ENCODE measurements at regions not wholly inside any gene's neighbourhood (a gene's known extent, or its start where the extent isn't known, plus 50 kb on each side); places are given as distances from the start of the nearest gene placed in this dataset.

- DNase-seq: no peak
These were observed 294.0 kb upstream of the TBC1D5 start for GRCh38 chr3:18036450-18036815.

DNA sequence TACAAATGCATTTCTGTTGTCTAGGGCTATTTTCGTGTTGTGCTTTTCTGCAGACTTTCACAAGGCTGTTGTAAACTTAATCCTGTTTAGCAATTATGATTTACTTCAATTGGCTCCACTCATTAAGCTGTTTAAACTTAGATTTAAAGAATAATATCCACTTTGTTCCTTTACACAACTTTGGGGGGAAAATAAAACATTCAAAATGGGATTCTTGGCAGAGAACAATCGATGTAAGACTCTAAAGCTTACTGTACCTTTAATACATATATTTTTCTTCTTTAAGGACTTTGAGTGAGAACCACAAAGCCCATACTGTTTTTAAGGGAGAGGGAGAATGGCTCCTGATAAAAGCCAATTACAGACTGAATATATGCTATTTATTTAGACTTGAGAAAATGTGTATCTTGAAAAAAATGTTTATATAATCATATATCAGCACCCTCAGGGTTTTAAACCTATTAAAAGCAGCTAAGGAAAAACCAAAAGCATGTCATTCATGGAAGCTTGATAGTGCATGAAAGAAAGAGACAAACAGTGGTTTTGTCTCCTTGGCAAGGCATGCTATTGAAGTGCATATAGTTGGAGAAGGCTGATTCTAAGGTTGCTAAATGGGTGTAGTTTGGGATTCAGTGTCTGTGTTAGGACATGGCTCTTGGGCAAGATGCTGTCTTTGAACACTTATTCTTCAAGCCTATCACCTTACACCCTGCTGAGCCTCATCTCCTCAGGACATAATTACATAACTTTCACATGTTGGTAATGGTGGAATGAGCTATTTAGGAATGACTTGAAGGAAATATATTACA lies 293.4 kb upstream of the TBC1D5 start:
- no peak for DNase-seq

DNA sequence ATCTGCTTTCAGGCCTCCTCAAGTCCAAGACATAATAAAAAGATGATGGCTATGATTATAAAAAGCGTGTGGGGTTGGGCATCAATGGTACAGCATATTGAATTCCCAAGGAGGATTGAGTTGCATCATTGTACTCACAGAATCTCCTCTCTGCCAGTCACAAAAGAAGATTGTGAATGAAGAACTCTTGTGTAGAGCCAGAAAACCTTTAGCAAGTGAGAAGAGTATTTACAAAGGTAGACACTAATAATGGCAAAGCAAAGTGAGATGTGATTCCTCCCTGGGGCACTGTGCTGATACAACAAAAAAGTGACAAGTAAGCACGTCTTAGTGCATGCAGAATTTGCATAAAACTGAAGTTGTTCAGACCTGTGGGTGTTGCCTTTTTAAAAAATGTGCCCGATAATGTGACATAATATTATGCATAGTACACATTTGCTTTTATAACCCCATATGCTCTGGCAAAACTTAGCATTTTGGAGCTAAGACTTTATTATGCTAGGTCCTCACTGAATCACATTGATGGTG lies 291.2 kb upstream of the TBC1D5 start:
- DNase-seq: no peak

DNA sequence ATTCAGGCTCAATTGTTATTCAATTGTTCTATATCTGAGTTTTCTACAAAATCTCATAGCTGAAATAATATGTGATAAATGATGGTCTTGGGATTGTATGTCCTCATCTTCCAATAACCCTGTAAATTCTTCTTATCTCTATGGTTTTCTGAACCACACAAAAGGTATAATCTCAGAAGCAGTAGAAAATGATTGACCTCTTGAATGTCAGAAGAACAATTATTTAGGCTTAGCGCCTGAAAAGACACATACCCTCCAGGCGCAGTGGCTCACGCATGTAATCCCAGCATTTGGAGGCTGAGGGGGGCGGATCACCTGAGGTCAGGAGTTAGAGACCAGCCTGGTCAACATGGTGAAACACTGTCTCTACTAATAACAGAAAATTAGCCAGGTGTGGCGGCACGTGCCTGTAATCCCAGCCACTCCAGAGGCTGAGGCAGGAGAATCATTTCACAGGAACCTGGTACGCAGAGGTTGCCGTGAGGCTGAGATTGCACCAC lies 288.0 kb upstream of the TBC1D5 start:
- DNase-seq: no peak

GRCh38 chr3:18027161-18027939 lies 284.9 kb upstream of the TBC1D5 start:
- DNase-seq: no peak

GRCh38 chr3:18024715-18025114 lies 282.3 kb upstream of the TBC1D5 start:
- no peak for DNase-seq

DNA sequence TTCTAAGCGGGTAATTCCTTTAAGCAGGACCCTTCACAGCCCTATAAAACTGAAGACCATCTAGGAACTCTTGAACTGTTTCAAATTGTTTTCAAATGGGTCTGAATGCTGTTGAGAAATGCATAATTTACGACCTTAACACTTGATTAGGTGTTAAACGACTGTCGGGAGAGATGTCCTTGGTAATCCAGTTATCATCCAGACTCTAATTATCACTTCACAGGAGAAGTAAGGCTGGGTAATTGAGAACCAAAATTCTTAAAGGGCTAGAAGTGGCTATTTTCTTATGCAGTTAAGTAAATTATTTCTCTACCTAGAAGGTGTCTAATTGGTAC lies 276.7 kb upstream of the TBC1D5 start:
- no peak for DNase-seq

- DNase-seq: no peak
These were observed 276.2 kb upstream of the TBC1D5 start for GRCh38 chr3:18018491-18019160.

DNA sequence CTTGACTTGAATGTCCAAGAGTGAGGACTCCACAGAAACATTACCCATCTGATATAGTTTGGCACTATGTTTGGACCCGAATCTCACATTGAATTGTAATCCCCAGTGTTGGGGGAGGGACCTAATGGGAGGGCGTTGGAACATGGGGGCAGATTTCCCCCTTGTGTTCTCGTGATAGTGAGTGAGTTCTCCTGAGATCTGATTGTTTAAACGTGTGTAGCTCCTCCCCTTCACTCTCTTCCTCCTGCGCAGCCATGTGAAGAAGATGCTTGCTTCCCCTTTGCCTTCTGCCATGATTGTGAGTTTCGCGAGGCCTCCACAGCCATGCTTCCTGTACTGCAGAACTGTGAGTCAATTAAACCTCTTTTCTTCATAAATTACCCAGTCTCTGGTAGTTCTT lies 273.9 kb upstream of the TBC1D5 start:
- DNase-seq: no peak

DNA sequence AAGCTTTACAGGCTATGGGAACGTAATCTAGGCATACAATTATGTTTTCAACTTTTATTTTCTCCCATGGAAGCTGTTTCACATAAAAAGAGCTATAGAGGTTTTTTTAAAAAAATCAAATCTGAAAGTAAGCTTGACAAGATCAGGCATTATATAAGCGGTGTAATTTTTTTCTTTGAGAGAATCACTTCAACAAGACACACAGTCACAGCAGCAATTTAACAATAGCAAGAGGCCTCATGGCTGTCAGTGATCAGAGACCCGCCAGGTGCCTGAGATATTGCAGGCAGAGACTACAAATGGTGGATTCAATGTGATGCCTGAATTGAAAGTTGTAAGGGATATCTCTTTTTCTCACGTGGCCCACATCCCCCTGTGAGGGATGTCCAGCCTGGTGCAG lies 270.5 kb upstream of the TBC1D5 start:
- no peak for DNase-seq

DNA sequence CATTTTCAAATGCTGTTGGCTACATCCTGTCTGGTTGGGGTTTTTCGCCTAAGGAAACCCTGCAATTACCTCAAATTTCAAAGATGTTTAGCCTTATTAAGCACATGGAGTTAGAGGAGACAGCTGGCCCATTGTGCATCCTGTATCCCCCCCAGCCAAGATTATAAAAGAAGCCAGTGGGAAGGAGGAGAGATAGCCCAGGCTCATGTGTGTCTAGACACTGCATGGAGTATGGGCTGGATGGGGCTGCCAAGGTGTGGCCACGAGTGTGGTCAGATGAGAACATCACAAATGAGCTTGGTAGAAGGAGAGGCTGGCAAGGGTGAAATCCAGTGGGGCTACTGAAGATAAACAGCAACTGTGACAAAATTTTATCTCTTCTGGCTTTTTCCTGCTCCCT lies 270.0 kb upstream of the TBC1D5 start:
- DNase-seq: no peak

GRCh38 chr3:18011387-18011786 lies 269.0 kb upstream of the TBC1D5 start:
- no peak for DNase-seq

- DNase-seq: no peak
These were observed 267.6 kb upstream of the TBC1D5 start for GRCh38 chr3:18010001-18010400.

DNA sequence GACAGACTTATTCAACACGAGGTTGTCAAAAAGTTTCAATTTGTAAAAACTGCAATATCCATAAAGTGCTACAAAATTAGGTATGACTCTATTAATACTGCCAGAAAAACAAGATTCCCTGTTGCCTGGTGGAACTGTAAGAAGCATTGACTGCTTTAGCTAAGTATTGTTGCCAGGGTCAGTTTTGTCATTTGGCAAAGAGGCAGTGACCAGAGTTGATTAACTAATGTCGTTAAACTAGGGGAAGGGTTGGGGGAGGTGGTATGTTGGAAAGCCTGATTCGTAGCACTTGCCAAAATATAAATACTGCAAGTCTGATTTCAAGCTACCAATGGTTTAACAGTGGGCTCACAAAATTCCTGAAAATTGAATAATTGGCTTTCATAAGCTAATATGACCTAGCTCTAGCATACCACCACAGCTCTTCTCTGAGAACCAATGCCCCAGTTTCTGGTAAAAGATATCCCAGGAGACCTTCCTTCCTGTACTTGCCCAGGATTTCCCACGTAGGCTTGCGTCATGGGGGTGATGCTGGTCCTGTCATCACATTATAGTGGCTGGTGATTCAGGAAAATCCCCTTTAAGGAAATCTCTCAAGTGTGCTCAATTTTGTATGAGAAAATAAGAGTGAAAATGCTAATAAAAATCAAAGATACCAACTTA lies 266.4 kb upstream of the TBC1D5 start:
- DNase-seq: no peak

GRCh38 chr3:18007980-18008379 lies 265.5 kb upstream of the TBC1D5 start:
- DNase-seq: no peak

DNA sequence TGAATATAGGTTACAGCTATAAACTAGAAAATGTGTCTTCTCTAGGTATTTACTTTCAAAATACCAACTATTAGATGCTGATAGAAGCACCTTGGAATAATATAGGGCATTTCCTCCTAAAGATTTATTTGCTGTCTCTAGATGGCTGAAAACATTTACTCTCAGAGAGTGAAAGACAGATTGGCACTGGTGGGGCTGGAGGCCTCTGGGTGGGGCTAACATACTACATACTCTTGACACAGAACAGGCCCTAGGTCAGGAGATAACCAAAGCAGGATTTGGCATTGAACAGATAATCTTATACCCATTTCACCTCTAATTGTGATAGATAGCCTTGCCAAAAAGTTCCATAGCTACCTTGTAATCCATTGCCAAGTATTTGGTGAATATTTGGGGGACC lies 253.3 kb upstream of the TBC1D5 start:
- DNase-seq: no peak

GRCh38 chr3:17994167-17994566 lies 251.7 kb upstream of the TBC1D5 start:
- DNase-seq: no peak

DNA sequence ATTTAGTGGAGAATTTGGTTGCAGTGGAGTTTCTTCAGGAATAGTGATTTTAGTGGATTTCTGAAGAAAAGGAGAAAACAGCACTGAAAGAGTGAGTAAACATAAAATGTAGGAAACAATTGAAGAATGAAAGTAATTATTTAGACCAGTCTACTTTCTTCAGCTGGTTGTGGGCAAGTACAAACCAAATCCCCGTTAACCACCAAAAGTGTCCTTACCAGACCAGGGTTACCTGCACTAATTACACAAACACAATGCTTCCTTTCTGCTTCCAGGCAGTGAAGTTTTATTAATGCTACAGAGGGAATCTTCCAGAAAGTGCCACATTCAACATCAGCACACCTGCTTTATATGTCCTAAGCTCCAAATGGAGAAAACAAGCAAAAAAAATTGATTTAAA lies 248.0 kb upstream of the TBC1D5 start:
- no peak for DNase-seq

GRCh38 chr3:17986348-17986816 lies 244.0 kb upstream of the TBC1D5 start:
- no peak for DNase-seq

DNA sequence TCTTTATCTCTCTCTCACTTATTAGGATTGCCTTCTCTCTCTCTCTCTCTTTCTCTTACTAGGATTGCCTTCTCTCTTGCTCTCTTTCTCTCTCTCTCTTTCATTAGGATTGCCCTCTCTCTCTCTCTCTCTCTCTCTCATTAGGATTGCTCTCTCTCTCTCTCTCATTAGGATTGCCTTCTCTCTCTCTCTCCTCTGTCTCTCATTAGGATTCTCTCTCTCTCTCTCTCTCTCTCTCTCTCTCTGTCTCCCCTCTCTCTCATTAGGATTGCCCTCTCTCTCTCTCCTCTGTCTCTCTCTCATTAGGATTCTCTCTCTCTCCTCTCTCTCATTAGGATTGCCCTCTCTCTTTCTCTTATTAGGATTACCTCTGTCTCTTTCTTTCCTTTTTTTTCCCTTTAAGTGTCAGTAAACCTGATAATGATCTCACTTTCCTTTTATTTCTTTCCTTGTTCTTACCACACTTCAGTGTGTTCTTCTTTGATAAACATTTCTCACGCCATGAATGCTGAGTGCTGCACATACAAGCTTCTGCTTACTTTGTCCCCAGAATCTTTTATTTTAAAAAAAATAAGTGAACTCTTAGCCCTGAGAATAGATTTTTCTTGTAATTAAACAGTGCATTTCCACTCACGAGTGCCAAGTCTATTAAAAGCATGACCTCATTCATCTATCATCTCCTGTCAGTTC lies 243.4 kb upstream of the TBC1D5 start:
- no peak for DNase-seq

DNA sequence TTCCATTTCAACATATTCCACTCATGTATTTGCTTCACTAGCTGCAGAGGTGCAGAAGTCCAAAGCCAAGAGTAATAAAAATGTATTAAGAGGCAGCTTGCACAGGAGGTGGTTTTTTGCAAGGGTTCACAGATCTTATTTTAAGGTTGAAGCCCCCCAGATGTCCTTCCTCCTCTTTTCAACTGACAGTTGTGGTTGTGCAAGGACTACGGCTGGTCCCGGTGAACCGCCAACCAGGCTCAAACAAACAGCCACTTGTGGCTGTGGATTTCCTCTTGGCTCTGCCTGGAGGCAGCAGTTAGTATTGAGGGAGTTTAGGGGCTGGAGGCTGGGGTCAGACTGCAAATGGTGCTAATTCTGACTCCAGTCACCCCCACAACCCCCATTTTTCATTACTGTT lies 240.7 kb upstream of the TBC1D5 start:
- no peak for DNase-seq

Data from occipital lobe (tissue), 1 donor.